HG03066 (cell line): ENCODE measurements at regions not wholly inside any gene's neighbourhood (a gene's known extent, or its start where the extent isn't known, plus 50 kb on each side); places are given as distances from the start of the nearest gene placed in this dataset.
"Not testable (repeated sequence)": the region's sequence is repeated elsewhere in the genome, so short reads cannot be mapped to it uniquely, and the experiment has no call there.

Experiments used
- ATAC-seq: cut with Tn5 transposase; IDR thresholded peaks from one replicate; pipeline ENCODE4 v1.9.1; 2021; ENCODE audit warnings: low read depth; ENCODE audit not compliant: unreplicated experiment

DNA sequence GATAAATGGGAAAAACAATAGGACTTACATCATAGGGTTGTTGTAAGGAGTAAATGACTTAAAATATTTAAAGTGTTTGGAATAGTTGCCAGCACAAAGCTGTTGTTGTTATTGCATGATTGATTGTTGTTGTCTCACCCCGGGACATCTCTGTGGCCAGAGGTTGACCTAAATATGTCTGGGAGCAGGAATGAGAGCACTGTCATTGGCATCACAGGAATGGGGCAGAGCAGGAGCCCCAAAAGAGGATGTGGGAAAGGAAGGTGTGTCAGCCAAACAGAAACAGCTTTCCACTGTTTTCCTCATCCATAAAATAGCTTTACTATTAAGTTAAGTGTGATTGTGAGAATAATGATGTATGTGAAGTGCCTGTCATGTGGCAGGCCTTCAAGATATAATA lies 121.6 kb downstream of the TMEM168 start:
- ATAC-seq = no peak

DNA sequence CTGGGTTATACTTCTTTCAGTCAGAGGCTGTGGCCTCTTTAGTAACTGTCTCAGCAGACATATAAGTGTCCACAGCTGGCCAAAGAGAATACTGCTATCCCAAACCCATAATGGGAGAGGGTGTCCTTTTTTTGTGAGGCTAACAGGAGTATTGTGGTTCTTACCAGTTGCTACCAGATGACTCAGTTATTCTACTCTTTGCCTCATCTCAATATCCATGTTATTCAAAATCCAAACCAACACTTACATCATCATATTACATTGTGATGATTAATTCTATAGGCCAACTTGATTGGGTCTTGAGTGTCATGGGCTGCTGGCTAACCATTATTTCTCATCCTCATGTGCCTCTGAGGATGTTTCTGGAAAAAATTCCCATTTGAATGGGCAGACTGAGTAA lies 120.9 kb downstream of the TMEM168 start:
- no peak for ATAC-seq

DNA sequence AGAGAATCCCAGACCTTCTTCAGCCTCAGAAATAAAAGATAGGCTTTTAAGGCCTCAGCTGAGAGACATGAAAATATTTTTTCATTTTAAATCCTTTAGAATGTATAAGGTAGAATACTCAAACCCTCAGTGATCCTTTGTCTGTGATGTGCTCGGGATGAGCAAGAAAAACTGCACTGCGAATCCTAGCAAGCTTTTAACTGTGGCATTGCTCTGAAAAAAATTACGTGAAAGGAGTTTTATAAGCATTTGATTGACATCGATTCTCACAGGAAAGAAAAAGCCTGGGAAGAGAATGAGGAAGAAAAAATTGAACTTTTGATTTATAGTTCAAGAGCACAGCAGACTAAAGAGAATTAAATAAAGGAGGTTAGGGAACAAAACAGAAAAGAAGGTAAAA lies 120.0 kb downstream of the TMEM168 start:
- no peak for ATAC-seq

DNA sequence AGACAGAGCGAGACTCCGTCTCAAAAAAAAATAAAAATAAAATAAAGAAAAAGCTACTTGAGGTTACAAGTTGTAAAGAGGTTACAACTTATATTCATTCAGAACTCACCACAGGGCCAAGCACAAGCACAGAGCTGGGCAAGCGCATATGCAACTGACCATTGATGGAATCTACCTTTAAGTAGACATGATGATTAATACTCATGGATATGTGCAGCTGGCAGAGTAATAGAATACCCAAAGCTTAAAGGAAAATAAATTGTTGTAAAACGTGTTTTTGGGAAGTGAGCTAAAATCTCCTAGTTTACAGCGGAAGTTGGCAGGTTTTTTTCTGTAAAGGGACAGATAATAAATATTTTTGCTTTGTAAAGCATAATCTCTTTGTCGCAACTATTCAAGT lies 111.6 kb downstream of the TMEM168 start:
- ATAC-seq = no peak

DNA sequence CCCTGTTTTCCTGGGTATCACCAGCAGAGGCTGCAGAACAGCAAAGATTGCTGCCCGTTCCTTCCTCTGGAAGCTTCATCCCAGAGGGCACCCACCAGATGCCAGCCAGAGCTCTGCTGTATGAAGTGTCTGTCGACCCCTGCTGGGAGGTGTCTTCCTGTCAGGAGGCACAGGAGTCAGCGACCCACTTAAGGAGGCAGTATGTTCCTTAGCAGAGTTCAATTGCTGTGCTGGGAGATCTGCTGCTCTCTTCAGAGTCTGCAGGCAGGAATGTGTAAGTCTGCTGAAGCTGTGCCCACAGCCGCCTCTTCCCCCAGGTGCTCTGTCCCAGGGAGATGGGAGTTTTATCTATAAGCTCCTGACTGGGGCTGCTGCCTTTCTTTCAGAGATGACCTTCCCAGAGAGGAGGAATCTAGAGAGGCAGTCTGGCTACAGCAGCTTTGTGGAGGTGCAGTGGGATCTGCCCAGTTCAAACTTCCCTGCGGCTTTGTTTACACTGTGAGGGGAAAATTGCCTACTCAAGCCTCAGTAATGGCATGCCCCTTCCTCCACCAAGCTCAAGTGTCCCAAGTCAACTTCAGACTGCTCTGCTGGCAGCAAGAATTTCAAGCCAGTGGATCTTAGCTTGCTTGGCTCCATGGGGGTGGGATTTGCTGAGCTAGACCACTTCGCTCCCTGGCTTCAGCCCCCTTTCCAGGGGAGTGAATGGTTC lies 100.6 kb downstream of the TMEM168 start:
- not testable (repeated sequence) for ATAC-seq

DNA sequence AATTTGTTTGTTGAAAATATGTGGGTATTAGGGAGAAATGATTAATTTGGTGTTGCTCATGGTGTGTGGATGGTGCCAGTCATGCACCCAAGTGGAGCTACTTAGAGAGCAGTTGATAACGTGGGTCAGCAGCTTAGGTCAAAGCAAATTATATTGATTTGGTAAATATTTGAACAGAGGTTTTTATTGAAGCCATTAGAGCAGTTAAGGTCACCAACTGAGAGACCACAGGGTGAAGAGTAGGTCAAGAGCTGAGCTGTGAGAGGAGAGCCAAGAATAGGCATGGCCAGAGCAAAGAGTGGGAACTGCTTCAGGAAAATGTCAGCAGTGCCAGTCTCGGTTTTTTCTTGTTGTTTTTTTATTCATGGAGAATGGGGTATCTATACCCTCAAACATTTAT lies 97.9 kb downstream of the TMEM168 start:
- ATAC-seq = no peak

DNA sequence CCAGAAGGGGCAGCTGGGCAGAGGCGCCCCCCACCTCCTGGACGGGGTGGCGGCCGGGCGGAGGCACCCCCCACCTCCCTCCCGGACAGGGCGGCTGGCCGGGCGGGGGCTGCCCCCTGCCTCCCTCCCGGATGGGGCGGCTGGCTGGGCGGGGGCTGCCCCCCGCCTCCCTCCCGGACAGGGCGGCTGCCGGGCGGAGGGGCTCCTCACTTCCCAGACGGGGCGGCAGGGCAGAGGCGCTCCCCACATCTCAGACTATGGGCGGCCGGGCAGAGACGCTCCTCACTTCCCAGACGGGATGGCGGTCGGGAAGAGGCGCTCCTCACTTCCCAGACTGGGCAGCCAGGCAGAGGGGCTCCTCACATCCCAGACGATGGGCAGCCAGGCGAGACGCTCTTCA lies 93.0 kb downstream of the TMEM168 start:
- ATAC-seq = not testable (repeated sequence)

DNA sequence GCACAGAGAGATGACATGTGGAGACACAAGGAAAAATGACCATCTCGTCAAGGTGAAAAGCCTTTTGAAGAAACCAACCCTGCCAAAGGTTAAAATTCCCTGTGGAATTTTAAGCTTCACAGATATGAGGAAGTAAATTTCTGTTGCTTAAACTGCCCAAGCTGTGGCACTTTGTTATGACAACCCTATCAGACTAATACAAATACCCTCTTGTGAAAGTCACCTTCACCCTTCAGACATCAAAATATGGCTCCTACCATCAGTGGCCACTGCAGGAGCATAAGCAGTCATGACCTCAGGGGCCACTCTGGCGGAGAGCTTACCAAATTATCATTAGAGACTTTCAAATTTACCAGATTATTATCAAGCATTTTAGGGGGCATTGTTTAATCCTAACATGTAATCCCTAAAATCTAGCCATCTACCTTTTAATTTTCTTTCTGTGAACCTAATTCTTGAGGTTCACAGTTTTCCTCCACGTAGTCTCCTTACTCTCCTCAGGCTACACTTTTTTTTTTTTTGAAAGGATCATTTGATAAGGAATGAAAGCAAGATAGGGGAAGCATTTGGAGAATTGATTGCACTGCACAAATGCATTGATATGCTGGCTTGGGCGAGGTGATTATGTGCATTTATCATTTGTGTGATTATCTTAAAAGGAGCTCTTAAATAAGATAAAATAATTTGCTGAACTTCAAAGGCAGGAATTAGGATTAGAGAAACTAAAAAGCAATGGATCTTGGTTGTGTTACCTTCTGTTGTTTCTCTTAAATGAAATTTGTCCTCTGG lies 90.3 kb downstream of the TMEM168 start:
- ATAC-seq = no peak

DNA sequence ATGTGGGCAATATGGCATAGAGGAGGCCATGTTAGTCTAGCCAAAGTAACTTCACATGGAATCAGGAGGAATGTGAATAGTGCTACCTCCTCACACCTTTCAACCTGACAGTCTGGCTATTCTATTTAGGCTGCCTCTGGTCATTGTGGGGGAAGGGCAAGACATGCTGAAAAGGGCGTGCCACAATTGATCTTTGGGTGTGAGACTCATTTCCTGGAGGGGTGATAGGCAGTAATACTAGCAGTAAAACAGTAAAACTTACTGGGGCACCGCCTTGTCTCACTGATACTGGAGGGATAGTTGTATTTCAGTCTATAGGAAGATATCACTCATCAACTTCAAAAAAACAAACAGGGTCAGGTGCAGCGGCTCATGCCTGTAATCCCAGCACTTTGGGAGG lies 88.7 kb downstream of the TMEM168 start:
- ATAC-seq = no peak

DNA sequence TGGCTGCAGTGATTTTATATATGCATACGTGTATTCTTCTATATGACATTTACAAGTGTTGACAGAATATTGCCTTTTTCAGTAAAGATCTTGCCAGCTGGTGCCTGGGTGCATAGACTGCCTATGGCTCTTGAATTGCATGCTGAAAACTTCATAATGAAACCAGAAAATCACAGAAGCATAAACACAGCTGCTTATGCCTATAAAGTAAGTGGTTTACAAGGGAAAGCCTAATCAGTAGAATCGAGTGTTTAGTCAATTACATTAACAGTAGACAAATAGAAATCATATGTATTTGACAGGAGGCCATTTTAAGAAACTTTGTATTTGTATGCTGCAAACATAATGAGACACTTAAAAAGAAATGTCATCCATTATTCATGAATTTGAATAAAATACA lies 82.5 kb downstream of the TMEM168 start:
- ATAC-seq = no peak

DNA sequence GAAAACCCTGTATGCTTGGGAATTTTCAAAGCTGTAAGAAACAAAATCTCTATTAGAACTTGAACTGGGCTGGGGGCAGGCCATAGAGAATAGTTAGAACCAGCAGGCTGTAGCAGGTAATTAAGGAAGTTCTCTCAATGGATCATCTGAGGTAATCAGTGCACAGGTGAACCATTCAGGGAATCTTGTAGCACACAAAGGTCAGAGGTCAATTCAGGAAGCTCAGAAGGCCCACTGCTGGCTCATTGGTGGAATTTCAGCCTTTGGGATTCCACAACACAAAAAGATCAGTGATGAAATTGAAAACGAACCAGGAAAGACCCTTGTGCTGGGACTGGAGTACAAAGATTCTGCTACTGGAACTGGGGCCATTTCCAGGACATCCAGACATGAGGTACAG lies 82.0 kb downstream of the TMEM168 start:
- no peak for ATAC-seq
